ENCODE measurements at regions not wholly inside any gene's neighbourhood (a gene's known extent, or its start where the extent isn't known, plus 50 kb on each side); places are given as distances from the start of the nearest gene placed in this dataset.

GRCh38 chr1:99554727-99555126 is 91.2 kb upstream of the PALMD start:
- DNase-seq (ENCODE audit: low spot score) = no peak
- TF ChIP-seq CTCF (IDR thresholded peaks at IDR 0.05) = no peak
- no peaks in the 10 kb centered on the region for H3K27me3 Mint-ChIP-seq (ENCODE audit: low read depth)
- no peaks in the 10 kb centered on the region for H3K9me3 Mint-ChIP-seq (ENCODE audit: low read depth)
- H3K36me3 Mint-ChIP-seq (ENCODE audit: low read depth) = no peaks in the 10 kb centered on the region
- H3K27ac Mint-ChIP-seq (ENCODE audit: unreplicated experiment) = no peak overlapping the region
- no peaks in the 10 kb centered on the region for H3K4me1 Mint-ChIP-seq (ENCODE audit: low read depth)
- H3K4me3 Mint-ChIP-seq (ENCODE audit: unreplicated experiment) = no peak overlapping the region

DNA sequence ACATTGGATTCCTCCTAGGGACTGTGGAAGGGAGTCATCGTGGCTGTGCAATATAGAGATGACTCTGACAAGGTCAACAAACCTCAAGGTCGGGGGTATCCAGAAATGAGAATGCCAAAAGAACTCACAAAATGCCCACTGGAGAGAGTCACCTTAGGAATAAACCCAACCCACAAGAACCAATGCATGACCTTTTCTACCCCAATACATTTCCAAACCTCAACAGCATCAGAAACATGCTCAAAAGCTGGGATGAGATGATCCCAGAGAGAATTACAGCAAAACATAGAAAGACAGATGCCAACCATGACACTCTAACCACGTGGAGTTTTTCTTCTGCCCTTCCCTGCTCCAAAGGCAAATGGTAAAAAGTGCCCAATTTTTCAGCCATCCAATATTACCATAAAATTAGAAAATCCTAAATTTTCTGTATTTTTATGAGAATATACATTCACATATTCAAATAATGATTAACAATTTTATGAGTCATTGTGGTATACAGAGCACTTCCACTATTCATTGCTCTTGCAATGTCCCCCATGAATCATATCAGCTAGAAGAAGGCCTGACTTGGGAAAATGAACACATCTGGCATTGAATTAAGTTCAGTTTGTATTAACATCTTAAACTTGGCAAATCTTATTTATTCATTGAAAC is 88.2 kb upstream of the PALMD start:
- Mint-ChIP-seq H3K36me3 (ENCODE audit: low read depth) (peaks cover 3% of the 10 kb centered on the region), H3K27me3 (ENCODE audit: low read depth) (no peaks in the 10 kb centered on the region), H3K9me3 (ENCODE audit: low read depth) (peaks cover 4% of the 10 kb centered on the region), H3K4me3 (ENCODE audit: unreplicated experiment) (no peak overlapping the region), H3K4me1 (ENCODE audit: low read depth) (no peaks in the 10 kb centered on the region), H3K27ac (ENCODE audit: unreplicated experiment) (no peak overlapping the region)
- no peak for DNase-seq (ENCODE audit: low spot score)
- TF ChIP-seq CTCF (IDR thresholded peaks at IDR 0.05) = no peak

- Mint-ChIP-seq H3K27me3 (ENCODE audit: low read depth) (no peaks in the 10 kb centered on the region), H3K36me3 (ENCODE audit: low read depth) (peaks cover 3% of the 10 kb centered on the region), H3K4me1 (ENCODE audit: low read depth) (no peaks in the 10 kb centered on the region), H3K4me3 (ENCODE audit: unreplicated experiment) (no peak overlapping the region), H3K27ac (ENCODE audit: unreplicated experiment) (no peak overlapping the region), H3K9me3 (ENCODE audit: low read depth) (peaks cover 4% of the 10 kb centered on the region)
- TF ChIP-seq CTCF (IDR thresholded peaks at IDR 0.05) = no peak
- no peak for DNase-seq (ENCODE audit: low spot score)
Observed at GRCh38 chr1:99559166-99559565, 86.7 kb upstream of the PALMD start.

DNA sequence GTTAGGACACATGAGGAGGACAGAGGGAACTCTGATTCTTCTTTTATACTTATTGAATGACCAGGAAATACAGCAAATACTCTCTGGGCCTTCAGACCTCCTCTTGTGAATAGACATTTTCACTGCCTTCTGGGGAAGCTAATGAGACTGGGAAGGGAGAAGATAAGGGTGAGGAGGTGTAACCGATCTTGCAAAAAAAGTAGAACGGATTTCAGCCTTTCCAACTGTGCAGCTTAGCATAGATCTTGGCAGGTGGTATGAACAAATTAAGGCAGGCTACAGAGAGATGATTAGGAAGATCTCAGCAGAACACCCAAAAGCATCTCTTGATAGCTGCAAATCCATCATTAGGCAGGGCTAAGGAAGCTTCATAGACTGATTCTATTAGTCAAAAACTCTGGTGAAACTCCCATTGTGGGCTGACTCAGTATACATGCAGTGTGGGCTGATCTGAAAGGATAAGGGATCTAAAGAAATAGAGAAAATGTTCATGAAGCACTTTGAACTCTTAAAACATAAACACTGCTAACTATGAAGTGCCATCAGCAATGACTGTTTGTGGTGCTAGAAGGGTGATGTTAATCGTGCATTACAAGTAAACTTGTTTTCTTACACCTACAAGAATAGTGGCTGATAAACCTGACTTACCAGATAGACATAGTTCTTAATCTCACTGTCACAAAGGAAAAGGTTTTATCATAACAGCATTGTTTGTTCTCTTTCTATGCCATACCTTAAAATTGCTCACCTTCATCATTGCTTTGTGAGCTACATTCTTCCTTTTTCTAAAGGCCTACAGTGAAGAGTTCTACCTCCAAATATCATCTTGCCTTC is 85.5 kb upstream of the PALMD start:
- DNase-seq (ENCODE audit: low spot score) = no peak
- no peak overlapping the region for H3K27ac Mint-ChIP-seq (ENCODE audit: unreplicated experiment)
- peaks cover 3% of the 10 kb centered on the region for H3K36me3 Mint-ChIP-seq (ENCODE audit: low read depth)
- no peaks in the 10 kb centered on the region for H3K4me1 Mint-ChIP-seq (ENCODE audit: low read depth)
- no peak for TF ChIP-seq CTCF (IDR thresholded peaks at IDR 0.05)
- no peak overlapping the region for H3K4me3 Mint-ChIP-seq (ENCODE audit: unreplicated experiment)
- H3K27me3 Mint-ChIP-seq (ENCODE audit: low read depth) = no peaks in the 10 kb centered on the region
- H3K9me3 Mint-ChIP-seq (ENCODE audit: low read depth) = peaks cover 8% of the 10 kb centered on the region

GRCh38 chr1:99561952-99562351 is 84.0 kb upstream of the PALMD start:
- Mint-ChIP-seq H3K27me3 (ENCODE audit: low read depth) (no peaks in the 10 kb centered on the region), H3K4me1 (ENCODE audit: low read depth) (no peaks in the 10 kb centered on the region), H3K9me3 (ENCODE audit: low read depth) (peaks cover 8% of the 10 kb centered on the region), H3K27ac (ENCODE audit: unreplicated experiment) (no peak overlapping the region), H3K36me3 (ENCODE audit: low read depth) (peaks cover 3% of the 10 kb centered on the region), H3K4me3 (ENCODE audit: unreplicated experiment) (no peak overlapping the region)
- no peak for DNase-seq (ENCODE audit: low spot score)
- TF ChIP-seq CTCF (IDR thresholded peaks at IDR 0.05) = no peak
